Coronary artery (tissue), 2 donors: ENCODE measurements at regions not wholly inside any gene's neighbourhood (a gene's known extent, or its start where the extent isn't known, plus 50 kb on each side); places are given as distances from the start of the nearest gene placed in this dataset.
"Not testable (repeated sequence)": the region's sequence is repeated elsewhere in the genome, so short reads cannot be mapped to it uniquely, and the experiment has no call there.

Experiments used
- DNase-seq: peaks from one replicate; pipeline ENCODE4 v3.0.0-alpha.2; 2017; ENCODE audit warnings: low spot score
- H3K27ac ChIP-seq, 2 donors: fragments of 200-600 bp; sonication (generic); one replicate each; pipeline ENCODE4 v1.5.1; 2016 to 2019
- H3K4me3 ChIP-seq: fragments of 200-600 bp; sonication (generic); 2 replicates; pipeline ENCODE4 v1.5.1; 2016; ENCODE audit warnings: mild to moderate bottlenecking, moderate library complexity
- TF ChIP-seq, protein P1 (sequence below): fragments of 200-600 bp; sonication (generic); IDR thresholded peaks from one replicate; pipeline ENCODE4 v1.5.1; 2019; ENCODE audit warnings: antibody characterized with exemption

DNA sequence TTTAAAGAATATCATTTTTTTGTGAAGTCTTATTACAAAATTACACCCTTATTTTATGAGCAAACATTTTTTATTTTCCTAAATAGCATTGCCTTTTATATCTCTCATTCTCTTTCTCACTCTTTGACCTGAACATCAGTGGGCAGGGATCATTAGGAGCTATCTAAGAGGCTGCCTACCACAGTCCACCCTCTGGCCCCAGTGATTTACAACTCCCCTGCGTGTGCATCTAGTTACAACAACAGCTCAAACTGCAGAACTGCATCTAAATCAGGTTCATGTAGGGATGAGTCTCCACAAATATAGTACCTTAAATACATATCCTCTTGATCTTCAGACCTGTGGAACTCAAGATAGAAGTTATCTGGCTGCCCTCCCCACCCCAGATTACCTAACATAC, 172.4 kb upstream of the CXCR4 start:
- TF ChIP-seq, protein P1, sequence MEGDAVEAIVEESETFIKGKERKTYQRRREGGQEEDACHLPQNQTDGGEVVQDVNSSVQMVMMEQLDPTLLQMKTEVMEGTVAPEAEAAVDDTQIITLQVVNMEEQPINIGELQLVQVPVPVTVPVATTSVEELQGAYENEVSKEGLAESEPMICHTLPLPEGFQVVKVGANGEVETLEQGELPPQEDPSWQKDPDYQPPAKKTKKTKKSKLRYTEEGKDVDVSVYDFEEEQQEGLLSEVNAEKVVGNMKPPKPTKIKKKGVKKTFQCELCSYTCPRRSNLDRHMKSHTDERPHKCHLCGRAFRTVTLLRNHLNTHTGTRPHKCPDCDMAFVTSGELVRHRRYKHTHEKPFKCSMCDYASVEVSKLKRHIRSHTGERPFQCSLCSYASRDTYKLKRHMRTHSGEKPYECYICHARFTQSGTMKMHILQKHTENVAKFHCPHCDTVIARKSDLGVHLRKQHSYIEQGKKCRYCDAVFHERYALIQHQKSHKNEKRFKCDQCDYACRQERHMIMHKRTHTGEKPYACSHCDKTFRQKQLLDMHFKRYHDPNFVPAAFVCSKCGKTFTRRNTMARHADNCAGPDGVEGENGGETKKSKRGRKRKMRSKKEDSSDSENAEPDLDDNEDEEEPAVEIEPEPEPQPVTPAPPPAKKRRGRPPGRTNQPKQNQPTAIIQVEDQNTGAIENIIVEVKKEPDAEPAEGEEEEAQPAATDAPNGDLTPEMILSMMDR: no peak
- H3K4me3 ChIP-seq: no peak overlapping the region
- DNase-seq: no peak
- H3K27ac ChIP-seq: no peak overlapping the region

DNA sequence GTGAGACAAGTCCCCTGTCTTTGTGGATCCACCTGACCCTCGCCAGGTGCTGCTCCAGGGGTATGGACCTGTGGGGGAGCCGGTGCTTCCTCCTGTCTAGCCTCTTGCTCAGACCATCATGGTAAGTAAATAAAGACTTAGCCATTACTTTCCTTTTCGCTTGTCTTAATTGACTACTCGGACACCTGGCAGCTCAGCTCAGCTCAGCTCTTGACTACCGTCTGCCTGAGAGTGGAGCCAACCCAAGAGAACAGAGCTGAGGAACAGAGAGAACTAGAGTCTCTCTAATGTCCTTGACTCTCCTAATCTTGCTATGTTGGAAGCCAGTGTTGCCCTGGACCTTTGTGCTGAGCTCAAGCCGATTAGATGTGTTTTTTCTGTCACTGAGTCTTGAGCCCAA, 170.3 kb upstream of the CXCR4 start:
- DNase-seq: no peak
- Histone ChIP-seq H3K4me3 (no peak overlapping the region), H3K27ac (no peak overlapping the region)
- TF ChIP-seq, protein P1: no peak

DNA sequence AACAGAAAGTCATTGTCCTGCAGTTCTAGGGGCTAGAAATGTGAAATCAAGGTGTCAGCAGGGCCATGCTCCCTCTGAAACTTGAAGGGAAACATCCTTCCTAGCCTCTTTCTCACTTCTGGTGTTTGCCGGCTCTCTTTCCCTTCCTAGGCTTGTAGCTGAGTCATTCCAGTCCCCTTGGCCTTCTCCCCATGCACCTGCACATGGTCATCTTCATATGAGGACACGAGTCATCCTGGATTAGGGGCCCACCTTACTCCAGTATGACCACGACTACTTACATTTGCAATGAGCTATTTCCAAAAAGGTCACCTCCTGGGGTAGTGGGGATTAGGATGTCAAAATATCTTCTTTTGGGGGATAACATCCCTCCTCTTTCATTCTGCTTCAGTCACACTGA, 168.5 kb upstream of the CXCR4 start:
- H3K27ac ChIP-seq: no peak overlapping the region
- TF ChIP-seq, protein P1: no peak

DNA sequence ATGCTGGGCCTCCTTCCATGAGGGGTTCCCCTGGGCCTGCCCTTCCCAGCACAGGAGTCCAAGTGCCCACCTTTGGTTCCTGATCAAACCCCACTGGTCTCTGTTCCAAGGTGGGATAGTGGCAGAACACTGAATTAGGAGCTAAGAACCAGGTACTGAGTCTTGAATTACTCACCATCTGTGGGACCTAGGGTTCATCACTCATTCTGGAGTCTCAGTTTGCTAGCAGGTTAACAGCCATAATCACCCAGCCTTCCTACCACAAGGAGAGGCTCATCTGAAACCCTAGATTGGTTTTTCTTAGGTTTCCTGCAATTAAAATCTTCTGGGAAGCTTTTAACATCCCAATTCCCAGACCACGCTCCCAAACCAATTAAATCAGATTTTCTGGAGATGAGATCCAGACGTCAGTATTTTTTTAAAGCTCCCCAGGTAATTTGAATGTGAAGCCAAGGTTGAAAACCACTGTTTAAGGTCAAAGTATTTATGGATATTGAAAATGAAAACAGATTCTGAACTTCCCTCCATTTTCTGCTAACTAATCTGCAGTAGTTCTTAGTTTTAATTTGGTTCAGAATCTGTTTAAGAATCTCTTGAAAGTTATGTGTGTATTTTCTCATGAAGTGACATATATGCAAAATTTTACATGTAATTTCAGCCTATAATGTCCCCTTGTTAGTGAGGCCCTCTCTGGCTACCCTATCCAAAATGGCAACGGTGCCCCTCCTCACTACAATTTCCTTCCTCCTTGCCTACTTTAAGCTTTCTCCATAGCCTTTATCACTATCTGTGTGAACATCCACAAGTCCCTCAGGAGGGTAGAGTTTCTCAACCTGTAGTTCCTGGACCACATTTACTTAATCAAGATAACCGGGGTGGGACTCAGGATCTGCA, 166.5 kb upstream of the CXCR4 start:
- Histone ChIP-seq H3K4me3 (no peak overlapping the region), H3K27ac (no peak overlapping the region)
- DNase-seq: no peak
- TF ChIP-seq, protein P1: no peak

More for the DNA sequence above, 168.5 kb upstream of the CXCR4 start:
- H3K4me3 ChIP-seq: no peak overlapping the region
- DNase-seq: no peak

DNA sequence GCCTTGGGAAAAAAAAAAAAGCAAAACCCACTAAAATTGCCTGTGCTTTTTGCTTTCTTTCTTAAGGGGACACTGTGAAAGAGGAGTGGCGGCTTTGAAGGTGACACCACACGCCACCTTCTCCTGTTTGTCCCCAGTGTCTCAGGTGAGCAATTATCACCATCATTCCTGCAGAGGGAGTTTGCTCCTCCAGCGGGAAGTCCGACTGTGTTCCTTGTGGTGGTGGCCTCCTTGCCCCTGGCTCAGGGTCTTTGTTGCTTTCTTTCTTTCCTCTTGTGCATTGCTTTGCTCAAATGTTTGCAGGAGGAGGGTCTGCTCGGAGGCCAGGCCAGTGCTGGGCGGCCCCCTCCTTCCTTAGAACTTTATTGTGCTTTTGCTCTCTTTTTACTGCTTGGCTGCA, 164.3 kb upstream of the CXCR4 start:
- TF ChIP-seq, protein P1: no peak
- Histone ChIP-seq H3K4me3 (no peak overlapping the region), H3K27ac (no peak overlapping the region)
- DNase-seq: no peak

DNA sequence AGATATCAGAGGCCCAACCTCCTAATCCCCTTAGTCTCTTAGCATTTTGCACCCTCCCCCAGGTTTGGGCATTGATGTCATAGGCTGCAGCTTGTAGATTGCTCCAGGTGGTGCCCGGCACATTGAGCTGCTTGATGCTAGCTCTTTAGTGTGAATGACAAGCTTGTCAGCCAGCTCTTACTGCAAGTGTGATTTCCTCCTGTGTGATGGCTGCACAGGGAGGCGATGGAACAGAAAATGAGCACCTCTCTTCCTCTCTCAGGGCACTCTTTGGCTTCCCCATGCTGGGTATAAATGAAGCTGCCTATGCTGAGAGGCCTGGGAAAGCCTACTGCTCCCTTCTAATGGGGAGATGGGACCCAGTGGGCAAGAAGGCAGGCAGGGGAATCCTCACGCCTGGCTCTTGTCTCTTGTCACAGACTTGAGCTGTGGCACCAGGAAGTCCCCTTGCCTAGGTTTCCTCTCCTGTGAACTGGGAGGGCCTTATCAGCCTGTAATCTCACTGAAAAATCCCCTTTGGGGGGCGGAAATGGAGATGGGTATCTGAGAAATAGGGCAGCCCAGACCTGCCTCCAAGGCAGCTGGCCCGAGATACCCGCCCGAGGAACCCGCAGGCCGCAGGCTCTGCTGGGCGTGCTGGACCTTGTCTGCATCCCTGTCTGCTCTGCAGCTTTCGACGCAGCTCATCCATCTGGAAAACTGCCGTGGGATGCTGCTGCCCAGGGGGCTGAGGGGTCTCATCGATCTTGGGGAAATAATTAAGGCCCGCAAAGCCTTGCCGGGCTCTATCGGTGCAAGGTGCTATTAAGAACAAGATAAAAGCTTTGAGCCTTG, 163.5 kb upstream of the CXCR4 start:
- H3K4me3 ChIP-seq: no peak overlapping the region
- no peak overlapping the region for H3K27ac ChIP-seq
- TF ChIP-seq, protein P1: no peak
- DNase-seq: no peak

DNA sequence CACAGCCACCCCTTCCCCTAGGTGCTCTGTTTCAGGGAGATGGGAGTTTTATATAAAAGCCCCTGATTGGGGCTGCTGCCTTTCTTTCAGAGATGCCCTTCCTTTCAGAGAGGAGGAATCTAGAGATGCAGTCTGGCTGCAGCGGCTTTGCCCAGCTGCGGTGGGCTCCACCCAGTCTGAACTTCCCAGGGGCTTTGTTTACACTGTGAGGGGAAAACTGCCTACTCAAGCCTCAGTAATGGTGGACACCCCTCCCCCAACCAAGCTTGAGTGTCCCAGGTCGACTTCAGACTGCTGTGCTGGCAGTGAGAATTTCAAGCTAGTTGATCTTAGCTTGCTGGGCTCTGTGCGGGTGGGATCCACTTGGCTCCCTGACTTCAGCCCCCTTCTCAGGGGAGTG, 148.4 kb upstream of the CXCR4 start:
- not testable (repeated sequence) for DNase-seq, H3K27ac ChIP-seq, H3K4me3 ChIP-seq
